SU-DHL-6 (cell line): ENCODE measurements at regions not wholly inside any gene's neighbourhood (a gene's known extent, or its start where the extent isn't known, plus 50 kb on each side); places are given as distances from the start of the nearest gene placed in this dataset.

ENCODE experiments used
- EZH2phosphoT487 ChIP-seq: fragments of 200-600 bp; sonication (generic), shearing (Covaris generic); conservative IDR thresholded peaks from 2 replicates; pipeline ENCODE4 v1.6.1; 2018; ENCODE audit warnings: mild to moderate bottlenecking, antibody characterized with exemption, low read length, moderate library complexity, mixed read lengths
- TF ChIP-seq, protein P1 (sequence below): fragments of 200-600 bp; sonication (generic); IDR thresholded peaks from one replicate; pipeline ENCODE4 v1.5.1; 2017; ENCODE audit warnings: antibody characterized with exemption, mild to moderate bottlenecking, low read length, moderate library complexity; ENCODE audit not compliant: insufficient read depth, poor library complexity, severe bottlenecking

DNA sequence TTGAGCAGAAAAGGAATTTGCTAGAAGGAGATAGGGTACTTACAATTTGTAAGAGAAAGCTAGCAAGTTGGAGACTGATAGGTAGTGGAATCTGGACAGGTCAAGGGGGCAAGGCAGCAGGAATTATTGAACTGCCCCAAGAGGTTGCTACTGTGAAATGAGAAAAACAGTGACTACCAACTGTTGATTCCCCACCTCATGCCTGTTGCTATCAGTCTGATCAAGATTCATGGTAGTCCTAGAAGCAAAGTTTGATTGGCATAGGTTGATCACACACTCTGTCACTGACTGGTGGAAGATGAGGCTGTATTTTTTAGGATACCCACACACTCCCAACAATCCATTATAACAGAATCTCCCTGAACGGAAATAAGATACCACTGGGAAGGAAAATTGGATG, 89.4 kb upstream of the IGF1 start:
- TF ChIP-seq, protein P1, sequence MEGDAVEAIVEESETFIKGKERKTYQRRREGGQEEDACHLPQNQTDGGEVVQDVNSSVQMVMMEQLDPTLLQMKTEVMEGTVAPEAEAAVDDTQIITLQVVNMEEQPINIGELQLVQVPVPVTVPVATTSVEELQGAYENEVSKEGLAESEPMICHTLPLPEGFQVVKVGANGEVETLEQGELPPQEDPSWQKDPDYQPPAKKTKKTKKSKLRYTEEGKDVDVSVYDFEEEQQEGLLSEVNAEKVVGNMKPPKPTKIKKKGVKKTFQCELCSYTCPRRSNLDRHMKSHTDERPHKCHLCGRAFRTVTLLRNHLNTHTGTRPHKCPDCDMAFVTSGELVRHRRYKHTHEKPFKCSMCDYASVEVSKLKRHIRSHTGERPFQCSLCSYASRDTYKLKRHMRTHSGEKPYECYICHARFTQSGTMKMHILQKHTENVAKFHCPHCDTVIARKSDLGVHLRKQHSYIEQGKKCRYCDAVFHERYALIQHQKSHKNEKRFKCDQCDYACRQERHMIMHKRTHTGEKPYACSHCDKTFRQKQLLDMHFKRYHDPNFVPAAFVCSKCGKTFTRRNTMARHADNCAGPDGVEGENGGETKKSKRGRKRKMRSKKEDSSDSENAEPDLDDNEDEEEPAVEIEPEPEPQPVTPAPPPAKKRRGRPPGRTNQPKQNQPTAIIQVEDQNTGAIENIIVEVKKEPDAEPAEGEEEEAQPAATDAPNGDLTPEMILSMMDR, result no peak
- TF ChIP-seq EZH2phosphoT487, result no peak
